PFSK-1 (cell line): ENCODE measurements at regions not wholly inside any gene's neighbourhood (a gene's known extent, or its start where the extent isn't known, plus 50 kb on each side); places are given as distances from the start of the nearest gene placed in this dataset.

ENCODE experiments used
- FOXP2 ChIP-seq: optimal IDR thresholded peaks from 2 replicates; pipeline ENCODE3; 2011; ENCODE audit warnings: borderline replicate concordance, control low read depth, inconsistent platforms; ENCODE audit not compliant: insufficient read depth; ENCODE audit errors: extremely low read length, extremely low read depth
- POLR2AphosphoS5 ChIP-seq: IDR thresholded peaks from 2 replicates; pipeline ENCODE4 v1.6.1; 2012; ENCODE audit warnings: low read depth, mild to moderate bottlenecking, control low read depth, low read length, moderate library complexity
- REST ChIP-seq, 2 experiments: IDR thresholded peaks; 2 replicates each; pipeline versions ENCODE4 v1.6.1 to v1.8.0; 2011 to 2012; ENCODE audit warnings: low read depth in 2 of 2, low read length in 2 of 2, control low read depth in 1 of 2, inconsistent platforms in 1 of 2, mild to moderate bottlenecking in 1 of 2, moderate library complexity in 1 of 2; ENCODE audit not compliant: insufficient read depth in 1 of 2
- SIN3A ChIP-seq: IDR thresholded peaks from 2 replicates; pipeline ENCODE4 v1.6.1; 2012; ENCODE audit warnings: mild to moderate bottlenecking, low read length, moderate library complexity, borderline replicate concordance; ENCODE audit not compliant: insufficient read depth
- TAF1 ChIP-seq: IDR thresholded peaks from 2 replicates; pipeline ENCODE4 v1.6.1; 2012; ENCODE audit warnings: low read length, control low read depth, borderline replicate concordance; ENCODE audit not compliant: insufficient read depth

- no peak for TF ChIP-seq SIN3A
- TF ChIP-seq TAF1, result no peak
- TF ChIP-seq FOXP2, result no peak
- TF ChIP-seq POLR2AphosphoS5, result no peak
Observed at GRCh38 chr6:111951497-111952085, 78.3 kb upstream of the FYN start.

GRCh38 chr6:111952274-111952673, 79.0 kb upstream of the FYN start:
- TF ChIP-seq REST (IDR thresholded peaks at IDR 0.05; ENCODE audit: insufficient read depth in 1 of 2, low read depth in 2 of 2, low read length in 2 of 2) (no peak), TAF1 (no peak)

GRCh38 chr6:111952821-111953540, 79.7 kb upstream of the FYN start:
- TF ChIP-seq REST (IDR thresholded peaks at IDR 0.05; ENCODE audit: insufficient read depth in 1 of 2, low read depth in 2 of 2, low read length in 2 of 2) (no peak), TAF1 (no peak), FOXP2 (no peak), SIN3A (no peak), POLR2AphosphoS5 (no peak)

GRCh38 chr6:111956098-111956497, 82.8 kb upstream of the FYN start:
- no peak for TF ChIP-seq SIN3A
- TF ChIP-seq FOXP2, result no peak
- TF ChIP-seq REST (IDR thresholded peaks at IDR 0.05; ENCODE audit: insufficient read depth in 1 of 2, low read depth in 2 of 2, low read length in 2 of 2), result no peak
- TF ChIP-seq TAF1, result no peak
- TF ChIP-seq POLR2AphosphoS5, result no peak

GRCh38 chr6:111957623-111958315, 84.5 kb upstream of the FYN start:
- TF ChIP-seq FOXP2, result no peak

- TF ChIP-seq POLR2AphosphoS5, result no peak
- TF ChIP-seq FOXP2, result no peak
- TF ChIP-seq SIN3A, result no peak
- no peak for TF ChIP-seq TAF1
- TF ChIP-seq REST (IDR thresholded peaks at IDR 0.05; ENCODE audit: insufficient read depth in 1 of 2, low read depth in 2 of 2, low read length in 2 of 2), result no peak
Observed at GRCh38 chr6:111958534-111958933, 85.3 kb upstream of the FYN start.
